ENCODE measurements at regions not wholly inside any gene's neighbourhood (a gene's known extent, or its start where the extent isn't known, plus 50 kb on each side); places are given as distances from the start of the nearest gene placed in this dataset.

DNA sequence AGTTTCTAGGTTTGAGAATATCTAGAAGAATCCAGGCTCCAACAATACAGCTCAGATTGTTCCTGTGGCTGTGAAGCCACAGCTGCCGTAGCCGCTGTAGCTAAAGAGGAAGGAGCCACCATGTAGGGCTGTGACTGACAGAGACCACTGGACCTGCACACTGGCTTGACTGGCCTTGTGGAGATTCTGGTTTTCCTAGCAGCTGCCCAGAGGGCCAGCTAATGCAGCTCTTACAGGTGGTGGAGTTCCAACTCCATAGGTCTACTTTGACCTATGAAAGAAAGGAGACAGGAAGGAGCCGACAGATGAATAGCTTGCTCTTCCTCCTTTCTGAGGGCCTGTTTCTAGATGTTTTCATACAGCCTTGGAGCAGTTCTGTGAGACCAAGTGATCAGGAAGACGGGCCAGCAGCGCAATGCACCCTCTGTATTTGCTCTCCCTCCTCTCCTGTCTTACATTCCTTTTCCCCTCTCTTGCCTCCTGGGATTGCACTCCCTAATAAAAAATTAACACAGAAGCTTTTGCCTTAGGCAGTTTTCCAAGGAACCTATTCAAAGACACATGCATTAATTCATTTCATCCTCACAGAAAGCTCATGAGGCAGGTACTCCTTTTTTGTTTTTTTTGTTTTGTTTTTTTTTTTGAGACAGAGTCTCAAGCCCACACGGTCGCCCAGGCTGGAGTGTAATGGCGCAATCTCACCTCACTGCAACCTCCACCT lies 51.8 kb upstream of the MYB start:
- no peak overlapping the region for H3K4me3 ChIP-seq
- 75 to 93% (median 87%) methylated on average over 8 of the region's 8 CpGs for WGBS, 5 donors
- H3K4me1 ChIP-seq = no peaks in the 10 kb centered on the region
- intact Hi-C loops (cut with DNase I; ENCODE audit: low total_unique reads) = no loop called here
- H3K36me3 ChIP-seq = no peaks in the 10 kb centered on the region
- H3K27ac ChIP-seq = peak overlapping the region in 1 of 5 donors; percentile 4
- no peaks in the 10 kb centered on the region for H3K27me3 ChIP-seq
- TF ChIP-seq, protein P1, sequence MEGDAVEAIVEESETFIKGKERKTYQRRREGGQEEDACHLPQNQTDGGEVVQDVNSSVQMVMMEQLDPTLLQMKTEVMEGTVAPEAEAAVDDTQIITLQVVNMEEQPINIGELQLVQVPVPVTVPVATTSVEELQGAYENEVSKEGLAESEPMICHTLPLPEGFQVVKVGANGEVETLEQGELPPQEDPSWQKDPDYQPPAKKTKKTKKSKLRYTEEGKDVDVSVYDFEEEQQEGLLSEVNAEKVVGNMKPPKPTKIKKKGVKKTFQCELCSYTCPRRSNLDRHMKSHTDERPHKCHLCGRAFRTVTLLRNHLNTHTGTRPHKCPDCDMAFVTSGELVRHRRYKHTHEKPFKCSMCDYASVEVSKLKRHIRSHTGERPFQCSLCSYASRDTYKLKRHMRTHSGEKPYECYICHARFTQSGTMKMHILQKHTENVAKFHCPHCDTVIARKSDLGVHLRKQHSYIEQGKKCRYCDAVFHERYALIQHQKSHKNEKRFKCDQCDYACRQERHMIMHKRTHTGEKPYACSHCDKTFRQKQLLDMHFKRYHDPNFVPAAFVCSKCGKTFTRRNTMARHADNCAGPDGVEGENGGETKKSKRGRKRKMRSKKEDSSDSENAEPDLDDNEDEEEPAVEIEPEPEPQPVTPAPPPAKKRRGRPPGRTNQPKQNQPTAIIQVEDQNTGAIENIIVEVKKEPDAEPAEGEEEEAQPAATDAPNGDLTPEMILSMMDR (IDR thresholded peaks at IDR 0.05) = no peak
- TF ChIP-seq POLR2A (IDR thresholded peaks at IDR 0.05) = no peak
- no peak for TF ChIP-seq EP300 (IDR thresholded peaks at IDR 0.05)
- TF ChIP-seq POLR2AphosphoS5 (IDR thresholded peaks at IDR 0.05) = no peak
- no peak for DNase-seq
- no peaks in the 10 kb centered on the region for H3K9me3 ChIP-seq

DNA sequence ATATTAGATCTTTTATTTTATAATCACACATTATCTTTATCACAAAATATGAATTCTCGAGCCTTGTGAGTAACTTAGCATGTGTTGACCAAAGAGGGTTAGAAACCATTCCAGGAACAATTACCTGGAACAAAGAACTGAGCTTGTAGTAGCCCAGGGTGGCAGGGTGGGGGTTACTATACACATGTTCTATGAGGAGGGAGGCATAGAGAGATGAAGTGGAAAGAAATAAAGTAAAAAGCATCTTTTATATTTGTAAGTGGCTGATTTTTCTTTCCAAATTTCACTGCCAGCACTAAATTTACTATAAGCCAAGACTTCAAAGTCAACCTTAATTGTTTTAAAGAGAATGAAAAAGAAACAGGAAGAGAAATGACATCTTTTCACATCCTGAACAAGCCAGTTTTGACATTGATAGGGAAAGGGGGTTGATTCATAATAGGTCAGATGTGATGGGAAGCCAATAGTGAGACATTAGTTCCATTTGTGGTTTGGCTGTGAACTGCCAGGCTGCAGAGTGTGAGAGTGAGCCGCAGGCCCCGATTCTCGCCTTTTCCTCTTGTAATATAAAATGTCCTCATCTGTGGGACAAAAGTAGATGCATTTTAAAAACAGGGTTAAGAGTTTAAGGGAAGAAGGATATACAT lies 52.7 kb upstream of the MYB start:
- TF ChIP-seq, protein P1 (IDR thresholded peaks at IDR 0.05) = no peak
- TF ChIP-seq POLR2A (IDR thresholded peaks at IDR 0.05) (no peak), POLR2AphosphoS5 (IDR thresholded peaks at IDR 0.05) (no peak), EP300 (IDR thresholded peaks at IDR 0.05) (no peak)
- H3K27me3 ChIP-seq = no peaks in the 10 kb centered on the region
- no peaks in the 10 kb centered on the region for H3K9me3 ChIP-seq
- 73 to 82% (median 76%) methylated on average over 4 of the region's 4 CpGs for WGBS, 5 donors
- no peaks in the 10 kb centered on the region for H3K4me1 ChIP-seq
- H3K27ac ChIP-seq = no peak overlapping the region
- intact Hi-C loops (cut with DNase I; ENCODE audit: low total_unique reads) = no loop called here
- H3K4me3 ChIP-seq = no peak overlapping the region
- DNase-seq = peak in 1 of 2 donors; percentile 34
- H3K36me3 ChIP-seq = no peaks in the 10 kb centered on the region

DNA sequence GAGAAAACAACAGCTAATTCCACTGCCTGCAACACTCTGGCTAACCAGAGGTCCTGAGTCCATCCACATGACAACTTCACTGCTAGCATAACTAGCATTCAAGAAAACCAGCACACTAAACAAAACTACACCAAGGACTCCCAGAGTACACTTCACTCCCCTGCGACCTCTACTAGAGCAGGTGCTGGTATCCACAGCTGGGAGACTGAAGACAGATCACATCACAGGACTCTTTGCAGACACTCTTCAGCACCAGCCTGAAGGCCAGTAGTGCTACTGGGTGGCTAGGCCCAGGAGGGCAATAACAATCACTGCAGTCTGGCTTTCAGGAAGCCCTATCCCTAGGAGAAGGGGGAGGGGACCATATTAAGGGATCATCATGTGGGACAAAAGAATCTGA lies 54.4 kb upstream of the MYB start:
- intact Hi-C loops (cut with DNase I; ENCODE audit: low total_unique reads) = no loop called here
- WGBS, 5 donors = 85 to 94% (median 90%) methylated on average over 1 of the region's 1 CpG; no CpG with 5 or more reads in 1 of the 5 donors
- H3K27me3 ChIP-seq = no peaks in the 10 kb centered on the region
- H3K27ac ChIP-seq = no peak overlapping the region
- DNase-seq = no peak
- H3K4me3 ChIP-seq = no peak overlapping the region
- no peaks in the 10 kb centered on the region for H3K9me3 ChIP-seq
- TF ChIP-seq EP300 (IDR thresholded peaks at IDR 0.05) (no peak), POLR2A (IDR thresholded peaks at IDR 0.05) (no peak), POLR2AphosphoS5 (IDR thresholded peaks at IDR 0.05) (no peak)
- TF ChIP-seq, protein P1 (IDR thresholded peaks at IDR 0.05) = no peak
- no peaks in the 10 kb centered on the region for H3K36me3 ChIP-seq
- no peaks in the 10 kb centered on the region for H3K4me1 ChIP-seq

DNA sequence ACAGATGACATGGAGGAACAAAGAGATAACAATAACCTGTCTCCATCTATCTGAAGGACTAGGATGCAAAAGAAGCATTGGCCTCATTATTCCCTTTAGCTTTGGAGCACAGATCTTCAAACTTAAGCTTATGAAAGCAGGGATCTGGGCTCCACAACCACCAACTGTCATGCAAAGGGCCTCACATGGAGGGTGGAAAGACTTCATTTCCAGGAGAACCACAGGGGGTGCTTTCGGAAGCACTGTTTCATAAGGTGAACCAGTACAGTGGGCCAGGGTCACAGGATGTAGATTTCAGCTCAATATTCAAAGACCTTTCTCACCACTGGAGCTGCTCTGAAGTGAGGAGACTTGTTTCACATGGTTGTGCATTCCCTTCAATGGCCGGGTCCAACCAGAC lies 55.1 kb upstream of the MYB start:
- no peak overlapping the region for H3K4me3 ChIP-seq
- DNase-seq = no peak
- no peaks in the 10 kb centered on the region for H3K4me1 ChIP-seq
- intact Hi-C loops (cut with DNase I; ENCODE audit: low total_unique reads) = no loop called here
- no peaks in the 10 kb centered on the region for H3K27me3 ChIP-seq
- TF ChIP-seq EP300 (IDR thresholded peaks at IDR 0.05) = no peak
- TF ChIP-seq POLR2A (IDR thresholded peaks at IDR 0.05) = no peak
- TF ChIP-seq, protein P1 (IDR thresholded peaks at IDR 0.05) = no peak
- TF ChIP-seq POLR2AphosphoS5 (IDR thresholded peaks at IDR 0.05) = no peak
- no peaks in the 10 kb centered on the region for H3K36me3 ChIP-seq
- no peaks in the 10 kb centered on the region for H3K9me3 ChIP-seq
- no peak overlapping the region for H3K27ac ChIP-seq
- 94 to 100% (median 97%) methylated on average over 2 of the region's 2 CpGs for WGBS, 5 donors
